ENCODE measurements at regions not wholly inside any gene's neighbourhood (a gene's known extent, or its start where the extent isn't known, plus 50 kb on each side); places are given as distances from the start of the nearest gene placed in this dataset.
A peak's percentile ranks its signal among the peaks of the same experiment; 100 is the strongest.

- TF ChIP-seq BCL6 (CRISPR knock-in tag; IDR thresholded peaks at IDR 0.05) (peak; percentile 40; the same call in 1 of the 2 replicates), ZNF558 (CRISPR knock-in tag; IDR thresholded peaks at IDR 0.05; ENCODE audit: borderline replicate concordance) (no peak), ZBTB3 (CRISPR knock-in tag; IDR thresholded peaks at IDR 0.05; ENCODE audit: borderline replicate concordance, low read depth) (no peak), PAX8 (CRISPR knock-in tag; IDR thresholded peaks at IDR 0.05; ENCODE audit: borderline replicate concordance) (no peak), IKZF4 (CRISPR knock-in tag; IDR thresholded peaks at IDR 0.05; ENCODE audit: borderline replicate concordance, low read depth, not compliant biosample characterization) (no peak), ZNF3 (CRISPR knock-in tag; IDR thresholded peaks at IDR 0.05) (no peak), ZFP41 (CRISPR knock-in tag; IDR thresholded peaks at IDR 0.05; ENCODE audit: borderline replicate concordance) (no peak), DNMT1 (CRISPR knock-in tag; IDR thresholded peaks at IDR 0.05) (no peak), ZMYM4 (CRISPR knock-in tag; IDR thresholded peaks at IDR 0.05) (0 out of 2 replicates have a peak, but pooled peaks have one; percentile 14), ERF (CRISPR knock-in tag; IDR thresholded peaks at IDR 0.05) (no peak), SMAD3 (CRISPR knock-in tag; IDR thresholded peaks at IDR 0.05) (no peak), HDAC2 (CRISPR knock-in tag; IDR thresholded peaks at IDR 0.05) (no peak), SIN3A (IDR thresholded peaks at IDR 0.05; ENCODE audit: borderline replicate concordance, low read depth, low read length) (no peak), PHB2 (IDR thresholded peaks at IDR 0.05; ENCODE audit: partially characterized antibody) (no peak), GZF1 (CRISPR knock-in tag; IDR thresholded peaks at IDR 0.05) (no peak), HOMEZ (CRISPR knock-in tag; IDR thresholded peaks at IDR 0.05; ENCODE audit: low read depth) (peak; percentile 15; the same call in 1 of the 2 replicates), STAT5B (CRISPR knock-in tag; IDR thresholded peaks at IDR 0.05) (no peak), HDAC6 (IDR thresholded peaks at IDR 0.05; ENCODE audit: low read depth, low read length) (no peak), KLF15 (CRISPR knock-in tag; IDR thresholded peaks at IDR 0.05; ENCODE audit: borderline replicate concordance) (no peak), ZNF292 (CRISPR knock-in tag; IDR thresholded peaks at IDR 0.05; ENCODE audit: borderline replicate concordance, low read depth) (no peak), KAT8 (CRISPR knock-in tag; IDR thresholded peaks at IDR 0.05) (no peak), ZNF598 (CRISPR knock-in tag; IDR thresholded peaks at IDR 0.05; ENCODE audit: borderline replicate concordance) (no peak), FOXA1 (IDR thresholded peaks at IDR 0.05) (no peak), FOXA1 (CRISPR knock-in tag; IDR thresholded peaks at IDR 0.05) (no peak), ZNF672 (CRISPR knock-in tag; IDR thresholded peaks at IDR 0.05) (no peak)
- TF ChIP-seq, protein P1, sequence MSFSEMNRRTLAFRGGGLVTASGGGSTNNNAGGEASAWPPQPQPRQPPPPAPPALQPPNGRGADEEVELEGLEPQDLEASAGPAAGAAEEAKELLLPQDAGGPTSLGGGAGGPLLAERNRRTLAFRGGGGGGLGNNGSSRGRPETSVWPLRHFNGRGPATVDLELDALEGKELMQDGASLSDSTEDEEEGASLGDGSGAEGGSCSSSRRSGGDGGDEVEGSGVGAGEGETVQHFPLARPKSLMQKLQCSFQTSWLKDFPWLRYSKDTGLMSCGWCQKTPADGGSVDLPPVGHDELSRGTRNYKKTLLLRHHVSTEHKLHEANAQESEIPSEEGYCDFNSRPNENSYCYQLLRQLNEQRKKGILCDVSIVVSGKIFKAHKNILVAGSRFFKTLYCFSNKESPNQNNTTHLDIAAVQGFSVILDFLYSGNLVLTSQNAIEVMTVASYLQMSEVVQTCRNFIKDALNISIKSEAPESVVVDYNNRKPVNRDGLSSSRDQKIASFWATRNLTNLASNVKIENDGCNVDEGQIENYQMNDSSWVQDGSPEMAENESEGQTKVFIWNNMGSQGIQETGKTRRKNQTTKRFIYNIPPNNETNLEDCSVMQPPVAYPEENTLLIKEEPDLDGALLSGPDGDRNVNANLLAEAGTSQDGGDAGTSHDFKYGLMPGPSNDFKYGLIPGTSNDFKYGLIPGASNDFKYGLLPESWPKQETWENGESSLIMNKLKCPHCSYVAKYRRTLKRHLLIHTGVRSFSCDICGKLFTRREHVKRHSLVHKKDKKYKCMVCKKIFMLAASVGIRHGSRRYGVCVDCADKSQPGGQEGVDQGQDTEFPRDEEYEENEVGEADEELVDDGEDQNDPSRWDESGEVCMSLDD (CRISPR knock-in tag; IDR thresholded peaks at IDR 0.05; ENCODE audit: borderline replicate concordance), result no peak
- TF ChIP-seq, protein P2, sequence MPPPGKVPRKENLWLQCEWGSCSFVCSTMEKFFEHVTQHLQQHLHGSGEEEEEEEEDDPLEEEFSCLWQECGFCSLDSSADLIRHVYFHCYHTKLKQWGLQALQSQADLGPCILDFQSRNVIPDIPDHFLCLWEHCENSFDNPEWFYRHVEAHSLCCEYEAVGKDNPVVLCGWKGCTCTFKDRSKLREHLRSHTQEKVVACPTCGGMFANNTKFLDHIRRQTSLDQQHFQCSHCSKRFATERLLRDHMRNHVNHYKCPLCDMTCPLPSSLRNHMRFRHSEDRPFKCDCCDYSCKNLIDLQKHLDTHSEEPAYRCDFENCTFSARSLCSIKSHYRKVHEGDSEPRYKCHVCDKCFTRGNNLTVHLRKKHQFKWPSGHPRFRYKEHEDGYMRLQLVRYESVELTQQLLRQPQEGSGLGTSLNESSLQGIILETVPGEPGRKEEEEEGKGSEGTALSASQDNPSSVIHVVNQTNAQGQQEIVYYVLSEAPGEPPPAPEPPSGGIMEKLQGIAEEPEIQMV (CRISPR knock-in tag; IDR thresholded peaks at IDR 0.05; ENCODE audit: low read depth), result no peak
- TF ChIP-seq, protein P3, sequence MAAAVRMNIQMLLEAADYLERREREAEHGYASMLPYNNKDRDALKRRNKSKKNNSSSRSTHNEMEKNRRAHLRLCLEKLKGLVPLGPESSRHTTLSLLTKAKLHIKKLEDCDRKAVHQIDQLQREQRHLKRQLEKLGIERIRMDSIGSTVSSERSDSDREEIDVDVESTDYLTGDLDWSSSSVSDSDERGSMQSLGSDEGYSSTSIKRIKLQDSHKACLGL (CRISPR knock-in tag; IDR thresholded peaks at IDR 0.05), result no peak
Observed at GRCh38 chr21:15206514-15206913, 141.7 kb upstream of the NRIP1 start (continued).
